Activated CD4-positive, alpha-beta T cell treated with anti-CD3 and anti-CD28 coated beads for 1 hour (primary cell): ENCODE measurements at regions not wholly inside any gene's neighbourhood (a gene's known extent, or its start where the extent isn't known, plus 50 kb on each side); places are given as distances from the start of the nearest gene placed in this dataset.
A peak's percentile ranks its signal among the peaks of the same experiment; 100 is the strongest.
"Not testable (repeated sequence)": the region's sequence is repeated elsewhere in the genome, so short reads cannot be mapped to it uniquely, and the experiment has no call there.

Experiments
- DNase-seq: peaks from one replicate; pipeline ENCODE4 v3.0.0-alpha.2; 2020

DNA sequence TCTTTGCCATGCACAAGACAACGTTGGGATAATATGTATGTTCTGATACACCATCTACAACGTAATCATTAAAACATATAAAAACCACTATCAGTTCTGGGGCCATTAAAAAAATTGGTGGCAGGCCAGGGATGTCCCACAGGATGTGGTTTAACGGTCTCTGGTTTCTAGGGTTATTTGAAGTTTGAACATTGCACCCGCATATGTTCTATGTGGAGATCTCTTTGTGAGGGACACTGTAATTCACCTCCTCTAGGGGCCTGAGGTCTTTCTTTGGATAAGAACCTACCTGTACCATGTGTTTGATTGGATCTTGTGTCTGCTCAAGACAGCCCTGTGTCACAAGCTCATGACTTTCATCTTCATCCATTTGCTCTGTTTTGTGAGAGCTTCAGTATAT is 73.2 kb downstream of the GGTLC2 start:
- DNase-seq, result no peak

DNA sequence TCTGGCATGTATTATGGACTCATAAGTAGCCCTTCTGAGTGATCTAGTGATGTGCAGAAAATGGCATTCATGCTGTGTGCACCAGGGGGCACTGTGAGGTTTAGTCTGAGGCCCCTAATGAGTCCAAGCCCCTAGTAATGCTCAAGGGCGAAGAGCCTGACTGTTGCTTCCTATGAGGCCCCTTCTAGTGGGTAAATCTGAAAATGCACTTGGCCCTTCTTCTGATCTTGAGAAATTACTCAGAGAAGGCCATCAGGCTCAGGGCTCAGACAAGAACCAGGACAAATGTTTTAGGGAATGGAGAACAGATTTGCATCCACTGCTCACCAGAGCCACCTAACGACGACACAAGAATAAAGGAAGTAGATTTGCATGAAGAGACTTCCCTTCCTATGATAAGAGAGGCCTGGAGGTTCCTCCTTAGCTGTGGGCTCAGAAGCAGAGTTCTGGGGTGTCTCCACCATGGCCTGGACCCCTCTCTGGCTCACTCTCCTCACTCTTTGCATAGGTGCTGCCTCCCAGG is 75.8 kb downstream of the GGTLC2 start:
- no peak for DNase-seq

DNA sequence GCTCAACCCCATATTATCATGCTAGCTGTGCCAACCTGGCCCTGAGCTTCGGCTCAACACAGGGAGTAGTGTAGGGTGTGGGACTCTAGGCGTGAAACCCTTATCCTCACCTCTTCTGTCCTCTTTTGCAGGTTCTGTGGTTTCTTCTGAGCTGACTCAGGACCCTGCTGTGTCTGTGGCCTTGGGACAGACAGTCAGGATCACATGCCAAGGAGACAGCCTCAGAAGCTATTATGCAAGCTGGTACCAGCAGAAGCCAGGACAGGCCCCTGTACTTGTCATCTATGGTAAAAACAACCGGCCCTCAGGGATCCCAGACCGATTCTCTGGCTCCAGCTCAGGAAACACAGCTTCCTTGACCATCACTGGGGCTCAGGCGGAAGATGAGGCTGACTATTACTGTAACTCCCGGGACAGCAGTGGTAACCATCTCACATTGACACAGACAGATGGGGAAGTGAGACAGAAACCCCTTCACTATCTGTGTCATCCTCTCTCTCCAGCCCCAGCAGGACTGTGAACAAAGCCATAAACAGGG is 76.4 kb downstream of the GGTLC2 start:
- DNase-seq, result no peak

DNA sequence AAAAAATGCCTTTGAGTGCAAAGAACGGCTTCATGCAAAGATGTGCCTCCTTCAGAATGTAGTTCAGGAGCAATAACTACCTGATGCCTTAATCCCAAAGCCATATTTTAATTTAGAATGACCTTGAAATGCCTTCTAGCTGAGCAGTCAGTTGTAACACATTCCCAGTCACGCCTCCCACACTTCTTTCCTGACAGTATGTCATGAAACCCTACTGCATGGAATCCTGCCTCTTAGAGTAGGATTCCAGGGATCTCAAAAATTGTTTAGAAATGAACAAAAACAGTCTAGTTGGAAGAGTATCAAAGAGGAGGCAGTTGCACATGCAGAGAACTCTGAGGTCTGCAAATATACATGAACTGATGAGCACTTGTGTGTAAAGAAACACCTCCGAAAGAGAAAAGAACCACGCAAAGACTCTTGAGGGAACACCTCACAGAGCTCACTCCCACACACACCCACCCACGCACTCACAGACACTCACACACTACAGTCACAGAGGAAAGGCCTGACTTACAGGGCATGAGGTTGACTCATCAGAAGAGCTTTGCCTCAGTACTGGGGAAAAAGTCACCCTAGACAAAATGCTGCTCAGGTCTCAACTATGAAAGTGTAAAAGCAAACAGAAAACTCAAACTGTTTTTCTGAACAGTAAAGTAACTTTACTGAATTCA is 77.4 kb downstream of the GGTLC2 start:
- DNase-seq, result peak; percentile 37

DNA sequence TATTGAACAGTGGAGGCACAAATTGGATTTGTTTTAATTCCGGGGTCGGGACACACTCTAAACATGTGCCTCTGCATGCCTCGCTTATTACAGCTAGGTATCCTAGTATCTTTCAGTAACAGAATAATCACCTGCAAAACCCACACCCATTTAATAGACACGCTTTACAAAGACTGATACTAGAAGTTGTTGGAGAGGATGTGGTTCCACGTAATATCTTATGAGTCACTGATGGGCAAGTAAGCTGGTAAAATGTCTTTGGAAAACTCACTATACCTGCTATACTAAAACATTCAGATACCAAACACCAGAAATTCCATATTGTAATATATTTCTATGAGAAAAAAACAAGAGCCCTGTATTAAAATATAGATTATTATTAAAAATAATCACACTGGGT is 84.0 kb downstream of the GGTLC2 start:
- no peak for DNase-seq

DNA sequence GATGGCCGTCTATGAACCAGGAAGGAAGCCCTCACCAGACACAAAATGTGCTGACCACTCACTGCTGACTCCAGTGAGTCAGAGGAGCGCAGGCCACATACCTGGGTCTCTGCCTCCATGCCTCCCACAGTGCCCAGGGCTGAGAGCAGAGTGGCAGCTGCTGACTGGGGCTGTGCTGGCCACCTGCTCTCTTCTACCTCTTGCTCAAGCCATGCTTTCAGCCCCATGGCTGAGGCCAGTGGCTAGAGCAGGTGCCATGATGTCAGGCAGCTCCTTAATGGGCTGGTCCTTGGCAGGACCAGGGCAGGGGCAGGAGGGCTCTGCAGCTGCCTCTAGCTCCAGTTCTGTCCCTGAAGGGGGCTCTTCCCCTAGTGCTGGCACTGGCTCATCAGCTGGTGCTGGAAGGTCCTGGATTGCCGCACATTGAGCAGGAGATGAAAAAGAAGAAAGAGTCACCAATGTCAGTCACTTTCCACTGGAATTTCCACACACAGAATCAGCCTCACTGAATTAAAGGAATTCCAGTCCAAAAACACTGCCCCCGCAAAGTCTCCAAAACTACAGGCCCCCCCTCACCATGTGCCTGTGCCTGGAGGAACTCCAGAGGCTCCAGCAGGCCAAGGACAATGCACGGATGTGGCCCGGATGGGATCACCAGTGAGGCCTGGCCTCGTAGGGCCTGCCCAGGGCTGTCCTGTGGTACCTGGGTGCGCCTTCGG is 86.4 kb downstream of the GGTLC2 start:
- no peak for DNase-seq

DNA sequence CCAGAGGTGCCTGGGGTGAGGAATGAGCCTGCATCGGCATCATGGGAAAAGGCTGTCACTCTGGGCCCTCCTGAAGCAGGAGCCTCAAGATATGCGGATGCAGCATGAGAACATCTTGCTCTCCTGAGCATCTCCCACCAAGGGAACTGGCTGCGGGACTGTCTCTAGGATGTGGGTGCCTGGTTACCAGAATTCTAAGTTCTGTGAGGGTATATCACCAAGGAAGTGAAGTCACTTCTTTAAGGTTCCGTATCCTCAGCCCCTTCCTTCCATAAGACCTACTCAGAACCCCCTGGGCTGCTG is 86.9 kb downstream of the GGTLC2 start:
- no peak for DNase-seq

DNA sequence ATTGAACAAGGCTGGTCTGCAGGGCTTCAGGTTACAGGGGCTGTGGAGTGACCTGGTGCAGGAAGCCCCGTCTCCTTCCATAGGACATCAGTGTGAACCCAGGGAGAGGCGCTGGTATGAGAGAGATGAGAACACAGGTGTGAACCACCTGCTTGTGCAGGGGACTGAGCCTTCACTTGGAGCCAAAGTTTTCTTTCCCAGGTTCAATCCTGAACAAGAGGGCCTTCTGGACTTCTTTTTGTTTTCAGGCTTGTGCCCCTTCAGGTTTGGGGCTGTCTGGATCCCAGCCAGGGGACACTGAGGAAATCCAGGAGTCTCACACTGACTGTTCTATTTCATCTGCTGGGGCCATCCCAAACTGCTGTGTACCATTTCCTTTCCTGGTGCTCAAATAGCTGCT is 88.6 kb downstream of the GGTLC2 start:
- DNase-seq, result not testable (repeated sequence)

DNA sequence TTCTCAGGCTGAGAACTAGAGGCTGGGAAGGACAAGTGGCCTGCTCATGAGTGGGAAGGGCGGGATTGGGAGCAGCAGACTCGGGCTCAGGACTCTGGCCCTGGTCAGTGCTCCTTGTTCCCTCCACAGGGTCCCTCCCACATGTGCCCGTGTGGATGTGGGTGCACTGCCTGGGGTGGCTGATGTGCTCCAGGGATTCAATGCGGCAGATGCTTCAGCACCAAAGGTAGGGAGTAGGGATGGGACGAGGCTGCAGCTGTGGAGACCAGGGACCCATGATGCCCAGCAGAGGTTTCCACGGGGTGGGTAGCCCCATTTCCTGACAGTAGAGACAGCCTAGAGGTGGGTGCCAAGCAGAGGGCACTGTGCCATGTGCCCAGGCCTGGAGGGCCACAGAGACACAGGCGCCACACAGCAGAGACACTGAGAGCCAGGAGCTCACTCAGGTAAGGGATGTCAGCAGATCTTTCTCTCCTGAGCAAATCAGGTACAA is 89.5 kb downstream of the GGTLC2 start:
- no peak for DNase-seq

DNA sequence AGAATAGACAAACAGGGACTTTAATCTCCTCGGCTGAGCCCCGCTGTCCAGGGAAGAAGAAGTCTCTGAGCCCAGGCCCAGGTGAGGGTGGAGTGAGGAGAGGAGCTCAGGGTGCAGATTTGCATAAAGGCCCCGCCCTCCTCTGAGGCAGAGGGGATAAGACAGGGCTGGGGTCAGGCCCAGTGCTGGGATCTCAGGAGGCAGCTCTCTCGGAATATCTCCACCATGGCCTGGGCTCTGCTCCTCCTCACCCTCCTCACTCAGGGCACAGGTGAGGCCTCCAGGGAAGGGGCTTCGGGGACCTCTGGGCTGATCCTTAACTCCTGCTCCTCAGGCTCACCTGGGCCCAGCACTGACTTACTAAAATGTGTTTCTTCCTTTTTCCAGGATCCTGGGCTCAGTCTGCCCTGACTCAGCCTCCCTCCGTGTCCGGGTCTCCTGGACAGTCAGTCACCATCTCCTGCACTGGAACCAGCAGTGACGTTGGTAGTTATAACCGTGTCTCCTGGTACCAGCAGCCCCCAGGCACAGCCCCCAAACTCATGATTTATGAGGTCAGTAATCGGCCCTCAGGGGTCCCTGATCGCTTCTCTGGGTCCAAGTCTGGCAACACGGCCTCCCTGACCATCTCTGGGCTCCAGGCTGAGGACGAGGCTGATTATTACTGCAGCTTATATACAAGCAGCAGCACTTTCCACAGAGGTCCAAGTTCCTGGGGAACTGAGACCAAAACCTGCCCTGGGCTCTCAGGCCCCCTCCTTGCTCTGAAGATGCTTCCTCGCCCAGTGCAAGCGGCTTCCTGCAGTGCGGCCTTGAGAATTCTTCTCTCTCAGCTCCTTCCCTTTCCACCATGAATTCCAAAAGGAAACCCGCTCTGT is 90.2 kb downstream of the GGTLC2 start:
- not testable (repeated sequence) for DNase-seq

DNA sequence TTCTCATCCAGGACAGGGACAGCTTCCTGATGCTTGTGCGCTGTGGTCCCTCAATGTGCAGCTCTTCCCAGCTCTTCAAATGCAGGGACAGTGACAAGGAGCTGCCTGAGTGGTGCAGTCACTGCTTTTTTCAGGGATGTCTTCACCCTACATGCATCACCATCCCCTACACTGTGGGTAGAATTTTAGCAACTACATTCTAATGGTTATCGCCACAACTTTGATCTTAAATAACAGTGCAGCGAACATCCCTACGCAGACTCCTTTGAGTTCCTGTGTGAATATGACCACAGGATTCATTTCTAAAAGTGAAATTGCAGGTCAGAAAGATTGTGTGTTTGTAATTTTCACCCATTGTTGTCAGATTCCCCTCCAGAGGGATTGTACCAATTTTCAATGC is 90.9 kb downstream of the GGTLC2 start:
- not testable (repeated sequence) for DNase-seq

DNA sequence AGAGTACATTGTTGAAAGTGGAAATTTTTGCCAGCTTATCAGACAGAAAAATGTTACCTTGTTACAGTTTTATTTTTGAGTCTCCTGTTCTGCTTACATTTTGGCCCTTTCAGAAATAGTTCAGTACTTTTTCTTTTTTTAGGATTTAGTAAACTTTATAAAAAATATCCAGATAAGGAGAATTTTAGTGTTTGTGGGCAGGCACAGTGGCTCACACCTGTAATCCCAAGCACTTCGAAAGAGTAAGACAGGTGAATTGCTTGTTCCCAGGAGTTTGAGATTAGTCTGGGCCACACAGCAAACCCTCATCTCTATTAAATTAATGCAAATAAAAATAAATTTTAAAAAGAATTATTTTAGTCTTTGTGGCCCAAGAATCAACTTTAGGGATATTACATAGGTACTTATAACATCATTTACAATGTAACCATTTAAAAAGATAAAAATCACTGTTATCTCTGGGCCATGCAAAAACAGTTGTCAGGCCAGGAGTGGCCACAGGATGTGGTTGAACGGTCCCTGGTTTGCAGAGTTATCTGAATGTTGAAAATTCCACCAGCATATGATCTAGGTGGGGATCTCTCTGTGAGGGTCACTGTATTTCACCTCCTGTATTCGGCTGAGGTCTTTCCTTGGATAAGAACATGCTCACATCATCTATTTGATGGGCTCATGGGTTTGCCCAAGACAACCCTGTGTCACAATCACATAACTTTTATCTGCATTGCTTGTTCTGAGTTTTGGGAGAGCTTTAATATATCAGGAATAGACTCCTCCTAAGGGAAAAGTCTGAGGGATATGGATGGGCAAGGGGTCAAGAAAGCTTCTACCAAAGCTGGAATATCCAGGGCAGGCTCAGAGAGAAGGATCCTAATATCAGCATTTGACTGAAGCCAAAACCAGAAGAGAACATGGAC is 91.5 kb downstream of the GGTLC2 start:
- no peak for DNase-seq

DNA sequence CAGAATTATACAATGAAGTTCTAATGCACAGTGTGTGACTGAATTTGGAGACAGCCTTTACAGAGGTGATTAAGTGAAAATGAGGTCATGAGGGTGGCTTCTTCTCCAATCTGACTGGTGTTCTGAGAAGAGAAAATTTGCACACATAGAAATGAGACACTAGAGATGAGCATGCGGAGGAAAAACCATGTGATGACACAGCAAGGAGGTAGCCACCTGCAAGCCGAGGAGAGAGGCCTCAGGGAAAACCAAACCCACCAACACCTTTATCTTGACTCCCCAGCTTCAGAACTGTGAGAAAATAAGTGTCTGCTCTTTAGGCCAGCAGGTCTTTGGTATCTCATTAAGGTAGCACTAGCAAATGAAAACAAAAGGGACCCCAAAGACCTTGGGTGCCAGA is 93.2 kb downstream of the GGTLC2 start:
- no peak for DNase-seq

DNA sequence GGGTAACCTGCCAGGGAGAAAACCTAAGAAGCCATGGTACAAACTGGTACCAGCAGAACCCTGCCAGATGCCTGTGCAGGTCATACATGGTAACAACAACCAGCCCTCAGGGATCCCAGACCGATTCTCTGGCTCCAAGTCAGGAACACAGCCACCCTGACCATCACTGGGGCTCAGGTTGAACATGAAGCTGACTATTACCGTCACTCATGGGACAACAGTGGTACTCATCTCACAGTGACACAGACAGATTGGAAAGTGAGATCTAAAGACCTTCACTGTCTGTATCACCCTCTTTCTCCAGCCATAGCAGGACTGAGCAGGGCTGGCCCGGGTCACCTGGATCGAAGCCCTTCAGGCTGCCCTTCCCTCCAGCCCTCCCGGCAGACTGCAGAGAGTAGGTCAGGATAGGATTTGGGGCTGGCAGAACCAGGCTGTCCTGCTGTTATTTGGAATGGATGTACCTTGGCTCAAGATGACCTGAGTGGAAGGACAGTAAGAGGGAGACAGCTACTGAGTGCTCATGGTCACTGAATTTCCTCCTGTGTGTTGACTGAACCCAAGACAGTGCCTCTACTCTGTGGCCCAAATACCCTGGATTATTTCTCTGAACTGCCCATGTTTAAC is 94.7 kb downstream of the GGTLC2 start:
- DNase-seq, result no peak

DNA sequence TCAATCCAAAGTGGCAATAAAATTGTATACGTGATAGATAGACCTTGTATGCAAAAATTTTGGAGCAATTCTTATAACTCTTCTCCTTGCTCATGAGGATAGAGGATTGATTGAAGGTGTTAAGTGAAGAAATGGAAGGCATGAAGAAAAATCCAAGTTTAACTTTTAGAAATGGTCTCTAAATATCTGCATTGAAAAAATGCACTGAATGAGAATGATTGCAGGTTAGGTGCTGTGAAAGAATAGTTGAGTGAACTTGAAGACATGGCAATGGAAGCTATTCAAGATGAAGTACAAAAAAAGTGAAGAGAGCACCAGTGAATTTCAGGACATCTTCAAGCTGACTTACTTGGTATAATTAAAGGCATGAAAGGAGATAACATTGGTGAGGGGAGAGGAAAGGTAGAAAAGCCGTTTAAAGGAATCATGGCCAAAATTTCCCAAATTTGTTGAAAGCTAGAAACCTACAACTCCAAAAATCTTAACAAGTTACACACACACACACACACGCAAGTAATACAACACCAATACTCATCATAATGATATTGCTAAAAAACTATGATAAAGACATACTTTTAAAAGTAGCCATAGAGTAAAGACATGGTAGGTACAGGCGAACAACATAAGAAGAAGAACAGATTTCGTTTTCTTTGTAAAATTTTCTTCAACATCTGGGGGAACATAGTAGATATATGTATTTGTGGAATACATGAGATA is 96.3 kb downstream of the GGTLC2 start:
- DNase-seq, result no peak

DNA sequence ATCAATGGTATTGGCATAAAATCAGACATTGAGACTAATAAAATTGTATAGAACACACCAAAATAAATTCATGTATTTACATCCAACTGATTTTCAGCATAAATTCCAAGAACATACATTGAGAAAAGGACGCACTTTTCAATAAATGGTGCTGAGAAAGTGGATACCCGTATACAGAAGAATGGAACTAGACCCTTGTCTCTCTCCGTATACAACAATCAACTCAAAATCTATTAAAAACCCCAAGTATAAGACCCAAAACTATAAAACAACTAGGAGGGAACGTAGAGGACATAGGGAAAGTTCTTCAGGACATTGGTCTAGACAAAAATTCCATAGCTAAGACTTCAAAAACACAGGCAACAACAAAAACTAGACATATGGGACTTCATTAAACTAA is 97.4 kb downstream of the GGTLC2 start:
- DNase-seq, result no peak

DNA sequence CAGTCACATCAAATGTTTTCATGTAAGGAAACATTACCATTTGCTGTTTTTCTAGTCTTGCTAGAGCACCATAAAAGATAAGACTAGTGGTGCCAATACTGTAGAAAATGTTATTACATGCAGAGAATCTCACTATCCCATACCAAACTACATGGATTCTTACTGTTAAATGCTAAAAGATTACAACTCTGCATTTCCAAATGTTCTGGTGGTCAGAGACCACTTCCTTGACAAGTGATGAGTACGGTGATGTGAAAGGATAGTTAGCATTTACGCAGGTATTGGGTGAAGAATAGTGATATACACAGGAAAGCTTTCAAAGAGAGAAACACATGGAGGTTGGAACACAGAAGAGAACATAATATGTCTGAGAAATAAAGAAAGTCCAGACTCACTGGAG is 98.2 kb downstream of the GGTLC2 start:
- no peak for DNase-seq

DNA sequence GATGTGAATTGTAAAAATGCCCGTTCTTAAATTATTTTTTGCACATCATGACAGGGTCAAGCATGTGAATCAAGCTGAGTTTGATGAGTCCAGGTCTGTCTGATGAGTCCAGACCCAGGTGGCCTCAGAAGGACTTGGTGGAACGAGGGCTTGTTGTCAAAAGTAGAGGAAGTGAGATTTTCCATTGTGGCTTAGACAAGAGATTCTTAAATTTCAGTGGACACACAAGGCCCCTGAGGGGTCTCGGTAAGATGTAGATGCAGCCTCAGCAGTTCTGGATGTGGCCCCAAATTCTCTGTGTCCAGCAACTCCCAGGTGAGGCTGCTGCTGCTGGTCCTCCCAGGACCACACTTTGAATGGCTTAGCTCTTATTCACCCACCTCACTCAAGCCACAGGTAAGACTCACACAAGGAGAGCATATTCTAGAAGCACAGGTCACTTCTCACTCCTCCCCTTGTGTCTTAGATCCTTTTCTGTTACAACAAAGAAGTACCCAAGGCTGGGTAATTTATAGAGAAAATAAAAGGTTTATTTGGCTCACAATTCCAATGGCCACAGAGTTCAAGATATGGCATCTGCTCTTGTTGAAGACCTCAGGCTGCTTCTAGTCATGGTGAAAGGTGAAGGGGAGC is 98.8 kb downstream of the GGTLC2 start:
- DNase-seq, result no peak

DNA sequence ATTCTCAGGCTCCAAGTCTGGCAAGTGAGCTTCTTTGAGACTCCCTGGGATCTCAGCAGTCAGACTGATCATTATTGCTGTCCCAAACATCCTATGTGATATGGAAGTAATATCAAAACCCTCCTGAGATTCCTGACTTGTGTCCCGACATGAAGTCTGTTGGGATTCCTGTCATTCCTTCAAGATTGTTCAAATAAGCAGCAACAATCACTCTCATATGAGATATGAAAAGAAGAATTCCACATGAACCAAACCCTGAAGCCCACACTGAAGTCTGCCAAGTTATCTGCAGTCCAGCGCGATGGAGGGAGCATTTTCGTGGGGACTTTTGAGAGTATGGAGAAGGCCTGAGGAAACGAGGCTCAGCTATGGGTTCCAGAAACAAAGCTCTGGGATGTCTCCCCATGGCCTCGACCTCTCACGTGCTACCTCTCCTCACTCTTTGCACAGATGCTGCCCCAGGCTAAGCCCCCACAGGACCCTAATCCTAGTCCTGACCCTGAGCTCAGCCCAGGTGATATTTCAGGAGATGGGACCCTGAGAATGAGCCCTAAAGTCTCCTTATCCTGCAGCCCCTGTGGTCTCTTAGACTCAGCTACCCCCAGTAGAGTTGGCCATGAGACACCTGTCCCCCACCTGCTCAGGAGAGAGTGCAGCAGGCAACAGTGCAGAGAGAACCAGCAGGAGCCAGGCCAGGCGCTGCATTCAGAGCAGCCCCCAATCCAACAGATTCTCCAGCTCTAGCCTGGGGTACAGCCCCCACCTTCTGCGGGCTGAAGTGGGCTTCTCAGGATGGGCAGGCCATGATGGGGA is 100.2 kb downstream of the GGTLC2 start:
- DNase-seq, result no peak
